ENCODE measurements at regions not wholly inside any gene's neighbourhood (a gene's known extent, or its start where the extent isn't known, plus 50 kb on each side); places are given as distances from the start of the nearest gene placed in this dataset.

DNA sequence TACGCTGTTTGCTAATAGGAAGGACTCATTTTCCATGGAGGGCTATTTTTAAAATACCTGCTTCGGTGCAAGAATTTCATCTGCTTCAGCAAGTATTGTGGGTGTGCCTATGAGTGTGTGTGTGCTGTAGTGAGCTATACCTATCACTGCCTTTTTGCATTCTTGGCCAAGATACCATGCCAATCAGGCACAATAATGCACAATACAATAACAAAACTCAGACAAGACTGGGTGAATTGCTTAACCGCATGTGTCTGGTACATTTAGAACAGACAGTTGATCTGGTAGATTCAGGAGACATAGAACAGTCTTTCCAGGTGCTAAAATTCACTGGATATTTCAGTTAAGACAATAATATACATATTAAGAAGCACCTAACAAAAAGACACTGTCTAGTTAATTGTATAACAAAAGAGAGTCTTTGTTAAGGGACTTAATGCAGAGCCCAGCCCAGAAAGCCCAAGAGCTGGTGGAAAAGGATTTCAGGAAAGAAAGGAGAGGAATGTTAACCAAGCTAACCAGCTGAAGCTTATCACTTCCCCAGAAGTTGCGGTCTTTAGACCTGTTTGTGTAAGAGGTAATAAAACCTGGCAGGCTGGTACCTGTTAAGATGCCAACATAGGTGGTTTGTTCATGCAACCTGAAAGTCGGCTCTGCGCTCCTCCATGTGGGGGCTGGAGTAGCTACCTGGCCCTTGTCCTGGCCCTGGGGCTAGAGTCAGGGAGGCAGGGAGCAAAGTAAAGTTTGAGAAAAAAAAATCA lies 153.3 kb upstream of the RBMS1 start:
- peaks cover 0 to 4% of the 10 kb centered on the region in 2 donors for H3K4me1 ChIP-seq
- peak overlapping the region in 1 of 3 donors; percentile 2 for H3K4me3 ChIP-seq
- no peaks in the 10 kb centered on the region for H3K9me3 ChIP-seq
- peak; percentile 66 to 81 for DNase-seq (ENCODE audit: low spot score in 2 of 2)
- H3K27me3 ChIP-seq: no peaks in the 10 kb centered on the region
- TF ChIP-seq, protein P1, sequence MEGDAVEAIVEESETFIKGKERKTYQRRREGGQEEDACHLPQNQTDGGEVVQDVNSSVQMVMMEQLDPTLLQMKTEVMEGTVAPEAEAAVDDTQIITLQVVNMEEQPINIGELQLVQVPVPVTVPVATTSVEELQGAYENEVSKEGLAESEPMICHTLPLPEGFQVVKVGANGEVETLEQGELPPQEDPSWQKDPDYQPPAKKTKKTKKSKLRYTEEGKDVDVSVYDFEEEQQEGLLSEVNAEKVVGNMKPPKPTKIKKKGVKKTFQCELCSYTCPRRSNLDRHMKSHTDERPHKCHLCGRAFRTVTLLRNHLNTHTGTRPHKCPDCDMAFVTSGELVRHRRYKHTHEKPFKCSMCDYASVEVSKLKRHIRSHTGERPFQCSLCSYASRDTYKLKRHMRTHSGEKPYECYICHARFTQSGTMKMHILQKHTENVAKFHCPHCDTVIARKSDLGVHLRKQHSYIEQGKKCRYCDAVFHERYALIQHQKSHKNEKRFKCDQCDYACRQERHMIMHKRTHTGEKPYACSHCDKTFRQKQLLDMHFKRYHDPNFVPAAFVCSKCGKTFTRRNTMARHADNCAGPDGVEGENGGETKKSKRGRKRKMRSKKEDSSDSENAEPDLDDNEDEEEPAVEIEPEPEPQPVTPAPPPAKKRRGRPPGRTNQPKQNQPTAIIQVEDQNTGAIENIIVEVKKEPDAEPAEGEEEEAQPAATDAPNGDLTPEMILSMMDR (IDR thresholded peaks at IDR 0.05): no peak
- TF ChIP-seq POLR2AphosphoS5 (IDR thresholded peaks at IDR 0.05): peak in 1 of 3 donors; percentile 50
- no peaks in the 10 kb centered on the region for H3K36me3 ChIP-seq
- peak overlapping the region; percentile 77 to 82 for H3K27ac ChIP-seq
- intact Hi-C loops (cut with DNase I; ENCODE audit: low total_unique reads): no loop called here

DNA sequence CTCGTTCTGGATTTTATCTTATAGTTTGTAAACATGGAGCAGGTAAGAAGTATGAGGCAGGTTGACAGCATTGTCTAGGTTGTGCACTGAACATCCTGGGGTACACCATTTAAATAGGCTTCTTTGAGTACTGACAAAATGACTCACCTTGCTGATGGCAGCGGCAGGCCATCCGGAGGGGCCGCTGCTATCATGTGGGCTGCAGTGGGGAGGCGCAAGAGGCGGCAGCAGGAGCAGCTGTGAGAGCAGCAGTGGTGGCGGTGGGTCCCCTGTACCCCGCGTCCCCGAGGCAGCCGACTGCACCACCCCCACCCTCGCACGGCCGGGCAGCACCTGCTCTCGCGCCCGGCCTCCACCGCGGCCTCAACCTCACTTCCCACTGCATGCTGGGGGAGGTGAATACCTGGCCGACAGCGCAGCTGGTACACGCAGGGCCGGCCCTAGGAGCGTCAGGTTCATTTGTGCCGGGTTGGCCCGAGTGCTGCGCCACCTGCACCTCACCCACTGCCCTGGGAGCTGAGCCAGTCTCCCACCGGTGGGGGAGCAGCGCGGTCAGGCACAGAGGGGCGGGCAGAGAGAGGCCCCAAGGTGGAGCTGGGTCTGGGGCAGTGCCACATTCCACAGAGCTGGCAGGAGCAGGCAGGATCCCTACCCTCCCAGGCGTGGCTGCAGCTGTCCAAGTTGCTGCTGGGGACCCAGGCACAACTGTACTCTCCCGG lies 154.5 kb upstream of the RBMS1 start:
- peak; percentile 23 to 56 for DNase-seq (ENCODE audit: low spot score in 2 of 2)
- Histone ChIP-seq H3K27me3 (no peaks in the 10 kb centered on the region), H3K9me3 (no peaks in the 10 kb centered on the region), H3K36me3 (no peaks in the 10 kb centered on the region), H3K4me3 (peak overlapping the region in 2 of 3 donors; percentile 44 to 62), H3K4me1 (peaks cover 0 to 4% of the 10 kb centered on the region in 2 donors), H3K27ac (peak overlapping the region; percentile 77 to 82)
- TF ChIP-seq POLR2AphosphoS5 (IDR thresholded peaks at IDR 0.05) (no peak), POLR2A (IDR thresholded peaks at IDR 0.05) (no peak)
- TF ChIP-seq, protein P1 (IDR thresholded peaks at IDR 0.05): no peak
- intact Hi-C loops (cut with DNase I; ENCODE audit: low total_unique reads): no loop called here

DNA sequence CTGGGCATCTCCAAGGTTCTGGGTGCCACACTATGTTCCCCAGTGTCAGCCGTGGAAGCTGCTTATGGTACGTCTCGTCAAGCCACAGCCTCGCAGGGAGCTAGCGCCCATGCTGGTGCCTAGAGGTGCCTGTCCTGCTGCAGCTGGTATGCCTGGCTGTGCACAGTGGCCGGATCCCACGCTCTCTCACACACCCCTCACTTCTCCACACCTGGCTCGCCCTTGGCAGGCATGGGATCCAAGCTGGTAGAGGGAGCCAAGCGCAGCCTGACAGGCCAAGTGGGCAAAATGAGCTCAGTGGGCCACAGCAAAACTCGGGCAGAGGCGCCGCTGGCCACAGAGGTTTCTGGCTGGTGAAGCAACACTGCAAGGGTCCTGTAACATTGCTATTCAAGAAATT lies 156.1 kb upstream of the RBMS1 start:
- intact Hi-C loops (cut with DNase I; ENCODE audit: low total_unique reads): loop anchor here (5.0 kb wide), 1 partner anchor 72 kb away; no protein-coding TSS in a partner anchor
- Histone ChIP-seq H3K4me3 (no peak overlapping the region), H3K27ac (no peak overlapping the region), H3K4me1 (peaks cover 0 to 4% of the 10 kb centered on the region in 2 donors), H3K9me3 (no peaks in the 10 kb centered on the region), H3K27me3 (no peaks in the 10 kb centered on the region), H3K36me3 (no peaks in the 10 kb centered on the region)
- no peak for DNase-seq (ENCODE audit: low spot score in 2 of 2)
- TF ChIP-seq POLR2AphosphoS5 (IDR thresholded peaks at IDR 0.05): no peak
- no peak for TF ChIP-seq POLR2A (IDR thresholded peaks at IDR 0.05)
- TF ChIP-seq, protein P1 (IDR thresholded peaks at IDR 0.05): no peak

DNA sequence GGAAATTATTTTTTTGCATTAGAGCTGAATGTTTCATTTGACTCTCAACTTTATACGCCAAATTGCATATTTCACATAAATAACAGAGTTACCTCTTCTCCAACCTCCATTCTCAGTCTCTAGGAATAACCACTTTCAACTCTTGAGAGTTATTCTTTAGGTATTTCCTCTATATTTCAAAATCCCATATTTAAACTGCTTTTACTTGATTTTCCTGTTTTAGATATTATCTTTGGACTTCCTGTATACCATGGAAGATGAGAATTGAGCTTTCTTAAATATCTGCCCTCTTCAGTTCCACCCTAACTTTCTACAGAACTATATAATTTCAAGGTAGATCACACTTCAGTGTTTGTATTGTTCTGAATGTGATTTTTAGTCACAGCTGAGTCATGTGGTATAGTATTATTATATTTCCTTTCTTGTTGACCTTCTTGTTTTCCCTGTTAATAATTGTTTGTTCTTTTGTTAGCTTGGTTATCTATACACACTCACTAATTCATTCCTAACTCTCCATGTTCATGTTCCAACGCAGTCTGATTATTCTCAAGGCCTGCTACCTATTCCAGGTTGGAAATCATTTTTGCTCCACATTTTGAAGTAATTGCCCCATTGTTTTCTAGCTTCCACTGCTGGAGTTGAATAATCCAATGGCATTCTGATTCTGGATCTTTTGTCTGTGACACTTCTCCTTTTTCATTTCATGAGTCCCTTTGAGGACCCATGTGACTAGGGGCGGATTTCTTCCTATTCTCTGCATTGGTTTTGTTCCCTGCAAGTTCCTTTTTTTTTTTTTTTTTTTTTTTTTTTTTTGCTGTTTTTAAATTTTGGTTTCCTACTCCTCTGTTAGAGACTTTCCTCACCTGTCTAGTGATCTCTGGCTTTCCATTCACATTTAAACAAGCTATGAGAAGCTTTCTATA lies 156.8 kb upstream of the RBMS1 start:
- Histone ChIP-seq H3K27me3 (no peaks in the 10 kb centered on the region), H3K27ac (no peak overlapping the region), H3K9me3 (no peaks in the 10 kb centered on the region), H3K36me3 (no peaks in the 10 kb centered on the region), H3K4me3 (no peak overlapping the region), H3K4me1 (peaks cover 0 to 4% of the 10 kb centered on the region in 2 donors)
- DNase-seq (ENCODE audit: low spot score in 2 of 2): no peak
- intact Hi-C loops (cut with DNase I; ENCODE audit: low total_unique reads): loop anchor here (5.0 kb wide), 1 partner anchor 73 kb away; no protein-coding TSS in a partner anchor
- no peak for TF ChIP-seq POLR2A (IDR thresholded peaks at IDR 0.05)
- TF ChIP-seq, protein P1 (IDR thresholded peaks at IDR 0.05): no peak
- TF ChIP-seq POLR2AphosphoS5 (IDR thresholded peaks at IDR 0.05): no peak

All from breast epithelium (tissue), 4 donors.